Hepatocyte (in vitro differentiated cells): ENCODE measurements at regions not wholly inside any gene's neighbourhood (a gene's known extent, or its start where the extent isn't known, plus 50 kb on each side); places are given as distances from the start of the nearest gene placed in this dataset.

Experiments used
- CTCF ChIP-seq: fragments of 200-600 bp; sonication (generic); IDR thresholded peaks from 2 replicates; pipeline ENCODE4 v1.5.1; 2016; ENCODE audit warnings: antibody characterized with exemption, mild to moderate bottlenecking; ENCODE audit not compliant: poor library complexity
- EZH2 ChIP-seq: fragments of 200-600 bp; sonication (generic); IDR thresholded peaks from 2 replicates; pipeline ENCODE4 v1.6.1; 2016; ENCODE audit warnings: antibody characterized with exemption, mild to moderate bottlenecking, borderline replicate concordance
- EZH2phosphoT487 ChIP-seq: fragments of 200-600 bp; sonication (generic); IDR thresholded peaks from one replicate; pipeline ENCODE4 v1.6.1; 2018; ENCODE audit warnings: antibody characterized with exemption, mild to moderate bottlenecking, low read depth, moderate library complexity; ENCODE audit not compliant: unreplicated experiment, severe bottlenecking

GRCh38 chr15:85926834-85927233, 132.1 kb upstream of the KLHL25 start:
- TF ChIP-seq CTCF (no peak), EZH2phosphoT487 (no peak), EZH2 (no peak)
